ENCODE measurements at regions not wholly inside any gene's neighbourhood (a gene's known extent, or its start where the extent isn't known, plus 50 kb on each side); places are given as distances from the start of the nearest gene placed in this dataset.

DNA sequence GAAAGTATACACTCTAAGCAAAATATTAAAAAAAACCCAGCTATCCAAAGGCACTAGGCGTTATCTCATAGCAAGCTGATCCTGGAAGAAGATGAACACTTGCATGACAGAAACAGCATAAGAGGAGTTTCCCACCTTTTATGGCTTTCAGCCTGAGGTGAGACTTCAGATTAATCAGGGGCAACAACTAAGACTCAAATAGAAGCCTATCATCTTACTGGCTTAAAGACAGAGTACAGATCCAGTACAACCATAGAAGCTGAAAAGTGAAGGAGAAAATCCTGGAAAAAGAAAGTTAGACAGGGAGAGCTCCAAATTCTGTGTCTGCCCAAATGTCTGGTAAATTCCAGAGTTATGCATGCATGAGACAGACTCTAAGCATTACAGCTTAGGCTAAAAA is 360.8 kb upstream of the KCNN2 start:
- no peak overlapping the region for H3K27ac ChIP-seq (ENCODE audit: low read depth, low read length)
- no peaks in the 10 kb centered on the region for H3K4me1 ChIP-seq (ENCODE audit: control insufficient read depth, insufficient read depth, low read length, unreplicated experiment)
- no peak overlapping the region for H3K4me3 ChIP-seq (ENCODE audit: low read depth, low read length)
- no peak overlapping the region for H2AFZ ChIP-seq (ENCODE audit: low read length, unreplicated experiment)
- no peaks in the 10 kb centered on the region for H3K36me3 ChIP-seq (ENCODE audit: insufficient read depth, low read length)
- H3K79me2 ChIP-seq (ENCODE audit: control insufficient read depth, insufficient read depth, low read length, unreplicated experiment): no peaks in the 10 kb centered on the region
- no peaks in the 10 kb centered on the region for H3K27me3 ChIP-seq (ENCODE audit: insufficient read depth, low read length)

DNA sequence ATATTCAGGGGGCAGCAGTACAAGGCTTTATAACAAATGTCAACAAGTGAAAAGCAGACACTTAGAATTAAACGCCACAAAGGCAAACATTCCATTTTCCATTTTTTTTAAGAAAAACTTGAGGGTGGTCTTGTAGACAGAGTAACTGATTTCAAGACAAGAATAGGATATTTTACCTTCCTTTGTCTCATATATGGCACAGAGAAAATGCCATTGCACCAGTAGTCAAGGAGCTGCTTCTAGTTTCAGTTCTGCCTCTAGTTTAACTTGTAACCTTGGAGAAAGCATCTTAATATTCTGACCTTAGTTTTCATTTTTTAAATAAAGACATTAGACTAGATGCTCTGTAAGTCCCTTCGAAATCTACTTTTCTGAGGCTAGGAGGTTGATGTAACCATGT is 355.3 kb upstream of the KCNN2 start:
- Histone ChIP-seq H3K79me2 (ENCODE audit: control insufficient read depth, insufficient read depth, low read length, unreplicated experiment) (no peaks in the 10 kb centered on the region), H3K36me3 (ENCODE audit: insufficient read depth, low read length) (no peaks in the 10 kb centered on the region), H3K4me1 (ENCODE audit: control insufficient read depth, insufficient read depth, low read length, unreplicated experiment) (no peaks in the 10 kb centered on the region), H3K27me3 (ENCODE audit: insufficient read depth, low read length) (no peaks in the 10 kb centered on the region), H3K4me3 (ENCODE audit: low read depth, low read length) (no peak overlapping the region), H2AFZ (ENCODE audit: low read length, unreplicated experiment) (no peak overlapping the region), H3K27ac (ENCODE audit: low read depth, low read length) (no peak overlapping the region)

DNA sequence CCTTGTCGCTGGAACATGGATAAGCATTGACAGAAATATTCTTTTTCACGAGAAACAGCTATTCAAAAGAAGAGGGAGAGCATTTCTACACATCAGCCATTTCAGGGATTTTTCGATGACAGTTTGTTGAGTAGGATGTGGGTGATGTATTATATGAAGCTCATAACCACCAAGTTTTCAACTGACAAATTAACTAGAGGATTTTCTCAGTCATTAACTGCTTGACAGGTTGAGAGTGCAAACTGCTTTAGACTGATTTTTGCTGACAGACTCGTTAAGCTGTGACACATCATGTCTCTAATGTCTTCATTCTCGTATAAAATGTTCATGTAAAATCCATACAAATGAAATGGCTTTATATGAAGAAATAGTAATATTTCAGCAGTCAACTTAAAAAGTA is 354.2 kb upstream of the KCNN2 start:
- H3K27me3 ChIP-seq (ENCODE audit: insufficient read depth, low read length): no peaks in the 10 kb centered on the region
- no peak overlapping the region for H3K4me3 ChIP-seq (ENCODE audit: low read depth, low read length)
- H3K27ac ChIP-seq (ENCODE audit: low read depth, low read length): no peak overlapping the region
- H3K79me2 ChIP-seq (ENCODE audit: control insufficient read depth, insufficient read depth, low read length, unreplicated experiment): no peaks in the 10 kb centered on the region
- no peaks in the 10 kb centered on the region for H3K36me3 ChIP-seq (ENCODE audit: insufficient read depth, low read length)
- no peak overlapping the region for H2AFZ ChIP-seq (ENCODE audit: low read length, unreplicated experiment)
- H3K4me1 ChIP-seq (ENCODE audit: control insufficient read depth, insufficient read depth, low read length, unreplicated experiment): no peaks in the 10 kb centered on the region

DNA sequence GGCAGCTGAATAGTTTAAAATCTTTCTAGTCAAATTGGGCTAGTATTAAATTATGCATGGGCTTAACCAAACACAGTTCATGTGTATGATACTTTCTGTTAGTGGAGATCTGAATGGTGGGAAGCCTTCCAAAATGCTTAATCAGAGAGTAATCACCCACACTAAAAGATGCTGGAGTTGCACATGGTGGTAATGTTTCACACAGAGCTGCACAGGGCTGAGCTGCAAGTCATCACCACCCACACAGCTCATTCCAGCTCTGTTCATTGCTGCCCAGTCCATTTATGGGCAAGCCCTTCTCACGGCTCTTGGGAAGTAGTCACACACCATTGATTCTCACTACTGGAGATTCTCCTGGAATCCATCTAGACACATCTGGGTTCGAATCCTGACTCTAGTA is 351.5 kb upstream of the KCNN2 start:
- Histone ChIP-seq H3K36me3 (ENCODE audit: insufficient read depth, low read length) (no peaks in the 10 kb centered on the region), H3K27me3 (ENCODE audit: insufficient read depth, low read length) (no peaks in the 10 kb centered on the region), H2AFZ (ENCODE audit: low read length, unreplicated experiment) (no peak overlapping the region), H3K4me1 (ENCODE audit: control insufficient read depth, insufficient read depth, low read length, unreplicated experiment) (no peaks in the 10 kb centered on the region), H3K4me3 (ENCODE audit: low read depth, low read length) (no peak overlapping the region), H3K27ac (ENCODE audit: low read depth, low read length) (no peak overlapping the region), H3K79me2 (ENCODE audit: control insufficient read depth, insufficient read depth, low read length, unreplicated experiment) (no peaks in the 10 kb centered on the region)

DNA sequence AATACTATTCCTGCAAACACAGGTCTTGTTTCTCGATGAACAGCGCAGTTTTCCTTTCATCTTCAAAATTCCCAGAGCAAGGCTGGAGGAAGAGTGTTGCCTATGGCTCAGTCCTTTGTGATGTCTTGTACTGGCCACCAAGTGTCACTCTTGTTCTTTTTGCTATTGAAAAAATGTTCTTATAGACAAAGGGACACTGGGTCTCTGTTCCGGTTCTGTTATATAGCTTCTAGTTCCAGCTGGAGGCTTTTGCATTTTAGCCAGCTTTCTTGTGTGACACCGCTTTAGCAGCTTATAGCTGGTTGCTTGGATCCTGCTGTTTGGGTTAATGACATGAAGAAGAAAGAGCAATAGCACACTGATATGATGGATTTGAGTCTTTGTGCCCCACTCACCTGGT is 343.7 kb upstream of the KCNN2 start:
- Histone ChIP-seq H3K27ac (ENCODE audit: low read depth, low read length) (no peak overlapping the region), H3K36me3 (ENCODE audit: insufficient read depth, low read length) (no peaks in the 10 kb centered on the region), H3K27me3 (ENCODE audit: insufficient read depth, low read length) (no peaks in the 10 kb centered on the region), H2AFZ (ENCODE audit: low read length, unreplicated experiment) (no peak overlapping the region), H3K79me2 (ENCODE audit: control insufficient read depth, insufficient read depth, low read length, unreplicated experiment) (no peaks in the 10 kb centered on the region), H3K4me3 (ENCODE audit: low read depth, low read length) (no peak overlapping the region), H3K4me1 (ENCODE audit: control insufficient read depth, insufficient read depth, low read length, unreplicated experiment) (no peaks in the 10 kb centered on the region)

DNA sequence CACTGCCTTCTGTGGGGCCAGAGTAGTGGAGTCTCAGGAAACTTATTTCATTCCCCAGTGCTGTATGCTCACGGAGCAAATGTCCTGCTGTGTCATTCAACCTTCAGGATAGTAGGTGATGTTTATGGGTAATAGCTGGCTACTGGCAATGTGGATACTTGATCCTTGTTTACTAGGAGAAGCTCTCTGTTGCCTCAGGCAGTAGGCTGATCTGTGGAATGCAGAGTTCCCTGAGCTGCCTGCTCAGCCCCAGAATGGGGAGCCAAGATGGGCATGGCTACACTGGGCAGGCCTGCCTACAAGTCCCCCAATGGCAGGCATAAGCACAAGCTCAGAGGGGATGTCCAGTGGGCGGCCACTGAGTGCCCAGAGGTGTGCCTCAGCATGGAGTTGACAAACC is 323.1 kb upstream of the KCNN2 start:
- Histone ChIP-seq H3K27ac (ENCODE audit: low read depth, low read length) (no peak overlapping the region), H3K27me3 (ENCODE audit: insufficient read depth, low read length) (no peaks in the 10 kb centered on the region), H3K36me3 (ENCODE audit: insufficient read depth, low read length) (no peaks in the 10 kb centered on the region), H3K4me3 (ENCODE audit: low read depth, low read length) (no peak overlapping the region), H2AFZ (ENCODE audit: low read length, unreplicated experiment) (no peak overlapping the region), H3K4me1 (ENCODE audit: control insufficient read depth, insufficient read depth, low read length, unreplicated experiment) (no peaks in the 10 kb centered on the region), H3K79me2 (ENCODE audit: control insufficient read depth, insufficient read depth, low read length, unreplicated experiment) (no peaks in the 10 kb centered on the region)

DNA sequence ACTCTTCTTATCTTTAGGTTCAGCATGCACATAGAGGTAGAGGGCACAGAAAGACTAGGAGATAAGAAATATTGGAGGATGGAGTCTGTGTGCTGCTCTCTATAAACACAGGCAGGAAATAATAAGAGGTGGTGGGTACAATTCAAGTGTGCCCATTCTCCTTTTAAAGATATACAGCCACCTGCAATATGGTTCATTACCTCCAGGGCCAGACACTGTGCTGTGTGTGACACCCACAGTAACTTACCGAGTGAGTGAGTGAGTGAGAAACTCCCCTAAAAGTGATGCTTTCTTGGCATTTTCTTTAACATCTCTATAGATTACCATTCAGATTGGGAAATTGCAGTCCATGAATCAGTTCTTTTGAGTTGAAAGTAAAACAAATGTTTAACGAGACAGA is 311.8 kb upstream of the KCNN2 start:
- Histone ChIP-seq H3K79me2 (ENCODE audit: control insufficient read depth, insufficient read depth, low read length, unreplicated experiment) (no peaks in the 10 kb centered on the region), H3K36me3 (ENCODE audit: insufficient read depth, low read length) (no peaks in the 10 kb centered on the region), H3K4me1 (ENCODE audit: control insufficient read depth, insufficient read depth, low read length, unreplicated experiment) (no peaks in the 10 kb centered on the region), H2AFZ (ENCODE audit: low read length, unreplicated experiment) (no peak overlapping the region), H3K4me3 (ENCODE audit: low read depth, low read length) (no peak overlapping the region), H3K27me3 (ENCODE audit: insufficient read depth, low read length) (peaks cover 19% of the 10 kb centered on the region), H3K27ac (ENCODE audit: low read depth, low read length) (no peak overlapping the region)

DNA sequence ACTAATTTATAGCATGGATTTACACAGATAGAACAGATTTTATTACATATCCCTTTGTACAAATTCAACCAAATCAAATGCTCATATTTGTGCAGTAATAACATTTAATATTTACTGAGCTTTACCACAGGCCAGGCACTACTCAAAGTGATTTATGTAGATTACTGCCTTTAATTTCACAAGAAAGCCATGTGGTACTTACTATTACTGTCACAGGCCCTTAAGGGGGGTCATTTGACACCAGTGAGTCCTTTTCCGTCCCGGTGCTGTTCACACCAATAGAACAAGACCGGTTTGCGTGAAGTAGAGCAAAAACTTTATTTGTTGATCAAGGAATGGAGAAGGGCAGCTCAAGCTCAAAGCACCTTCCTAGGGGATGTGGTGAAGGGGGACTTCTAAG is 308.5 kb upstream of the KCNN2 start:
- H3K36me3 ChIP-seq (ENCODE audit: insufficient read depth, low read length): no peaks in the 10 kb centered on the region
- H2AFZ ChIP-seq (ENCODE audit: low read length, unreplicated experiment): no peak overlapping the region
- no peak overlapping the region for H3K27ac ChIP-seq (ENCODE audit: low read depth, low read length)
- no peaks in the 10 kb centered on the region for H3K4me1 ChIP-seq (ENCODE audit: control insufficient read depth, insufficient read depth, low read length, unreplicated experiment)
- H3K27me3 ChIP-seq (ENCODE audit: insufficient read depth, low read length): peaks cover 51% of the 10 kb centered on the region
- H3K79me2 ChIP-seq (ENCODE audit: control insufficient read depth, insufficient read depth, low read length, unreplicated experiment): no peaks in the 10 kb centered on the region
- H3K4me3 ChIP-seq (ENCODE audit: low read depth, low read length): no peak overlapping the region

DNA sequence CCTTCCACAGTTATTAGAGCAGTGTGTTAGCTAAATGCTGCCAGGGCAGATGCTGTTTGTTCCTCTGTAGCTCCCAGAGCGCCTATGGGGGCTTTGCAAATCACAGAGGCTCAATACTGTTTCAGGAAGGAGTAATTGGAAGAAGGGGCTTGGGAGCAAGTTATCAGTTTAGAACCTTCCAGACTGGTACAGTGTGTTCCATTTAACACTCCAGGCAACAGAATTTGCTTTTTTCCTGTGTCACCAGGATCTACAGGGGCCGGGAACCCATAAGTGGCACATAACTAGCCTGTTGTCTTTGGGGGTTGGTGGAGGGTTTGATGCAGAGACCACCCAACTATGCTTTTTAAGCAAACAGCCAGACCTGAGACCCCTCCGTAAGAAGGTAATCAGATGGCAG is 307.3 kb upstream of the KCNN2 start:
- H3K36me3 ChIP-seq (ENCODE audit: insufficient read depth, low read length): no peaks in the 10 kb centered on the region
- H2AFZ ChIP-seq (ENCODE audit: low read length, unreplicated experiment): no peak overlapping the region
- no peaks in the 10 kb centered on the region for H3K79me2 ChIP-seq (ENCODE audit: control insufficient read depth, insufficient read depth, low read length, unreplicated experiment)
- no peak overlapping the region for H3K4me3 ChIP-seq (ENCODE audit: low read depth, low read length)
- H3K4me1 ChIP-seq (ENCODE audit: control insufficient read depth, insufficient read depth, low read length, unreplicated experiment): no peaks in the 10 kb centered on the region
- H3K27me3 ChIP-seq (ENCODE audit: insufficient read depth, low read length): peaks cover 51% of the 10 kb centered on the region
- H3K27ac ChIP-seq (ENCODE audit: low read depth, low read length): no peak overlapping the region

DNA sequence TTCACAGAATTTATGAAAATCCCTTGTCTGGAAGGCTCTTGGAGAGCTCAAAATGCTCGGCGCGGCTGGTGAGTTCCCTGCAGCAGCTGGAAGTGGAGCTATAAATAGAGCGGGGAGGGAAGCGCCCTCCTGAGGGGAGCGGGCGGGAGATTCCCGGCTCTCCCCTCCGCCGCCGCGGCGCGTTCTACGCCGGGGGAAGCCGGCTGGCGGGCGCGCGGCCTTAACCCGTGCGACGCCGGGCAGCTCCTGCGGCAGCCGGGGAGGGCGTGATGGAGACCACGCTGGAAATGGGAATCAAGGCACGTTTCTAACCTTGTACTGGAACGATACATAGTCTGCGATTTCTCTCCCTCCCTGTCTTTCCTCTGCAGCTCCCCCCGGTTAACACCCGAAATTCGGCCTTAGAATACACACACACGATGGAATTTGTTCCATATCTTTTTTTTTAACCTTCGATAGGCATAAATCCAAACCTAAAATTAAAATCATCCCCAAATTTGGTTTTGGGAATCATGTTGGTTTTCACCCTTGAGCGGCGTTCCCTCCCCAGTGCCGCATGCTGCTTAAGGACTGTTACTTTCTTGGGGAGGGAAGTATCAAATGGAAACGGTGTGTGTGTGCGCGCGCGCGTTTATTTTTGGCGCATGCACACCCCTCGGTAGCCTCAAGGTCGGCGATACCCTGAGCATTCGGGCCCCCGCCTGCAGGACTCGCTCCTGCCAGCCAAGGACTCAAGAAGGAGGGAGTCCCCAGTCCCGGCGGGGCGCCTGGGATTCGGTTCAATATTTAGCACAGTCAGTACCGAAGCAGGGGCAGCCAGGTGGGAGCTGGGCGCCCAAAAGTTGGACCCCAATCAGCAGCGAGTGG is 306.3 kb upstream of the KCNN2 start:
- Histone ChIP-seq H3K4me1 (ENCODE audit: control insufficient read depth, insufficient read depth, low read length, unreplicated experiment) (no peaks in the 10 kb centered on the region), H3K79me2 (ENCODE audit: control insufficient read depth, insufficient read depth, low read length, unreplicated experiment) (no peaks in the 10 kb centered on the region), H3K4me3 (ENCODE audit: low read depth, low read length) (peak overlapping the region; percentile 24), H3K36me3 (ENCODE audit: insufficient read depth, low read length) (no peaks in the 10 kb centered on the region), H2AFZ (ENCODE audit: low read length, unreplicated experiment) (no peak overlapping the region), H3K27me3 (ENCODE audit: insufficient read depth, low read length) (peaks cover 51% of the 10 kb centered on the region), H3K27ac (ENCODE audit: low read depth, low read length) (no peak overlapping the region)

DNA sequence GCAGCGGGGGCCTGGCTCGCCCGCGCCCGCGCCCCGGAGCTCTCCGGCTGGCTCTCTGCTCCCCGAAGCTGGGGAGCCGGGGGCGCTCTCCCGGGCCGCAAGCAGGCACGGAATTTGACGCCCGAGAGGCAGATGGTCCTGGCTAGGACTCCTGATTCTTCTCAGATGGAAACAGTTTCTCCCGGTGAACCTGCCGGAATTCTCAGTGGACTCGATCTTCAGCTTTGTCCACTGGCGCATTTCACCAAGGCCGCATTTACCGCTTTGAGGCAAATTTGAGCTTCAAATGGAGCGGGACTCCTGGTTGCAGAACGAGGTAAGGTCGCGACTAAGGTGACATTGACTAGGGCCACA is 305.7 kb upstream of the KCNN2 start:
- no peak overlapping the region for H2AFZ ChIP-seq (ENCODE audit: low read length, unreplicated experiment)
- H3K79me2 ChIP-seq (ENCODE audit: control insufficient read depth, insufficient read depth, low read length, unreplicated experiment): no peaks in the 10 kb centered on the region
- H3K36me3 ChIP-seq (ENCODE audit: insufficient read depth, low read length): no peaks in the 10 kb centered on the region
- H3K4me3 ChIP-seq (ENCODE audit: low read depth, low read length): peak overlapping the region; percentile 24; the same call in 1 of the 2 replicates
- H3K27ac ChIP-seq (ENCODE audit: low read depth, low read length): no peak overlapping the region
- H3K4me1 ChIP-seq (ENCODE audit: control insufficient read depth, insufficient read depth, low read length, unreplicated experiment): no peaks in the 10 kb centered on the region
- peaks cover 51% of the 10 kb centered on the region for H3K27me3 ChIP-seq (ENCODE audit: insufficient read depth, low read length)
